DMS153 treated with DMSO at 0.1 percent for 48 hours (cell line): ENCODE measurements at regions not wholly inside any gene's neighbourhood (a gene's known extent, or its start where the extent isn't known, plus 50 kb on each side); places are given as distances from the start of the nearest gene placed in this dataset.
"Not testable (repeated sequence)": the region's sequence is repeated elsewhere in the genome, so short reads cannot be mapped to it uniquely, and the experiment has no call there.

Experiments used
- DNase-seq: peaks from one replicate; lab custom pipeline; 2025; ENCODE audit not compliant: unreplicated experiment; lab: John Stamatoyannopoulos, UW

GRCh38 chr1:87980494-87980893, 651.8 kb downstream of the LMO4 start:
- DNase-seq: no peak

GRCh38 chr1:87981386-87981785, 652.7 kb downstream of the LMO4 start:
- no peak for DNase-seq

- DNase-seq: no peak
Measured at GRCh38 chr1:87981810-87982209, 653.1 kb downstream of the LMO4 start.

GRCh38 chr1:87983841-87984240, 655.2 kb downstream of the LMO4 start:
- no peak for DNase-seq

GRCh38 chr1:87985071-87985470, 656.4 kb downstream of the LMO4 start:
- DNase-seq: no peak

- DNase-seq: no peak
Measured at GRCh38 chr1:87986130-87986866, 657.6 kb downstream of the LMO4 start.

- DNase-seq: no peak
Measured at GRCh38 chr1:87989346-87989745, 660.7 kb downstream of the LMO4 start.

- DNase-seq: not testable (repeated sequence)
Measured at GRCh38 chr1:87992536-87992935, 663.9 kb downstream of the LMO4 start.

GRCh38 chr1:87993051-87993450, 664.4 kb downstream of the LMO4 start:
- DNase-seq: no peak

- no peak for DNase-seq
Measured at GRCh38 chr1:87999852-88000251, 671.2 kb downstream of the LMO4 start.

- no peak for DNase-seq
Measured at GRCh38 chr1:88001460-88001859, 672.8 kb downstream of the LMO4 start.

- DNase-seq: no peak
Measured at GRCh38 chr1:88003255-88003654, 674.6 kb downstream of the LMO4 start.

- no peak for DNase-seq
Measured at GRCh38 chr1:88009916-88010315, 674.2 kb upstream of the PKN2 start.

- DNase-seq: no peak
Measured at GRCh38 chr1:88013485-88013884, 670.6 kb upstream of the PKN2 start.

GRCh38 chr1:88014131-88014530, 669.9 kb upstream of the PKN2 start:
- no peak for DNase-seq

GRCh38 chr1:88016947-88017346, 667.1 kb upstream of the PKN2 start:
- DNase-seq: no peak

GRCh38 chr1:88021529-88021928, 662.5 kb upstream of the PKN2 start:
- DNase-seq: no peak

GRCh38 chr1:88022516-88022915, 661.6 kb upstream of the PKN2 start:
- no peak for DNase-seq

- no peak for DNase-seq
Measured at GRCh38 chr1:88029142-88029541, 654.9 kb upstream of the PKN2 start.

- DNase-seq: no peak
Measured at GRCh38 chr1:88029899-88030298, 654.2 kb upstream of the PKN2 start.

GRCh38 chr1:88035578-88035977, 648.5 kb upstream of the PKN2 start:
- no peak for DNase-seq

- DNase-seq: no peak
Measured at GRCh38 chr1:88036345-88037014, 647.6 kb upstream of the PKN2 start.

- no peak for DNase-seq
Measured at GRCh38 chr1:88039240-88039639, 644.8 kb upstream of the PKN2 start.
